ENCODE measurements at regions not wholly inside any gene's neighbourhood (a gene's known extent, or its start where the extent isn't known, plus 50 kb on each side); places are given as distances from the start of the nearest gene placed in this dataset.

- Histone ChIP-seq H3K9me3 (ENCODE audit: control insufficient read depth, insufficient read depth, low read length) (no peaks in the 10 kb centered on the region), H3K27ac (ENCODE audit: low read length) (no peak overlapping the region), H3K36me3 (ENCODE audit: control insufficient read depth, insufficient read depth, low read length) (no peaks in the 10 kb centered on the region), H3K4me3 (ENCODE audit: low read length) (no peak overlapping the region), H3K4me1 (ENCODE audit: control insufficient read depth, insufficient read depth, low read length) (no peaks in the 10 kb centered on the region), H3K27me3 (ENCODE audit: control insufficient read depth, insufficient read depth, low read length) (no peaks in the 10 kb centered on the region)
- Mint-ChIP-seq H3K9me3 (peaks cover 0 to 2% of the 10 kb centered on the region in 2 donors), H3K27ac (no peak overlapping the region), H3K4me1 (no peaks in the 10 kb centered on the region), H3K4me3 (no peak overlapping the region), H3K27me3 (ENCODE audit: low read depth in 2 of 2) (no peaks in the 10 kb centered on the region), H3K36me3 (no peaks in the 10 kb centered on the region)
- no peak for ATAC-seq
- WGBS (ENCODE audit: insufficient coverage) = 82% methylated on average over 1 of the region's 2 CpGs
- TF ChIP-seq CTCF (IDR thresholded peaks at IDR 0.05) = no peak
- intact Hi-C loops (cut with micrococcal nuclease) = no loop called here
- no peak for DNase-seq
Observed at GRCh38 chr20:6837730-6838129, 70.2 kb downstream of the BMP2 start.

- 63% methylated on average over 10 of the region's 11 CpGs for WGBS (ENCODE audit: insufficient coverage)
- no peak for ATAC-seq
- Histone ChIP-seq H3K27me3 (ENCODE audit: control insufficient read depth, insufficient read depth, low read length) (no peaks in the 10 kb centered on the region), H3K27ac (ENCODE audit: low read length) (no peak overlapping the region), H3K4me1 (ENCODE audit: control insufficient read depth, insufficient read depth, low read length) (no peaks in the 10 kb centered on the region), H3K4me3 (ENCODE audit: low read length) (no peak overlapping the region), H3K9me3 (ENCODE audit: control insufficient read depth, insufficient read depth, low read length) (no peaks in the 10 kb centered on the region), H3K36me3 (ENCODE audit: control insufficient read depth, insufficient read depth, low read length) (no peaks in the 10 kb centered on the region)
- no peaks in the 10 kb centered on the region for H3K36me3 Mint-ChIP-seq
- intact Hi-C loops (cut with micrococcal nuclease) = no loop called here
- TF ChIP-seq CTCF (IDR thresholded peaks at IDR 0.05) = no peak
- no peak for DNase-seq
- H3K27me3 Mint-ChIP-seq (ENCODE audit: low read depth in 2 of 2) = no peaks in the 10 kb centered on the region
- H3K4me3 Mint-ChIP-seq = no peak overlapping the region
- no peak overlapping the region for H3K27ac Mint-ChIP-seq
- peaks cover 0 to 2% of the 10 kb centered on the region in 2 donors for H3K9me3 Mint-ChIP-seq
- no peaks in the 10 kb centered on the region for H3K4me1 Mint-ChIP-seq
Observed at GRCh38 chr20:6838181-6838826, 70.8 kb downstream of the BMP2 start.

DNA sequence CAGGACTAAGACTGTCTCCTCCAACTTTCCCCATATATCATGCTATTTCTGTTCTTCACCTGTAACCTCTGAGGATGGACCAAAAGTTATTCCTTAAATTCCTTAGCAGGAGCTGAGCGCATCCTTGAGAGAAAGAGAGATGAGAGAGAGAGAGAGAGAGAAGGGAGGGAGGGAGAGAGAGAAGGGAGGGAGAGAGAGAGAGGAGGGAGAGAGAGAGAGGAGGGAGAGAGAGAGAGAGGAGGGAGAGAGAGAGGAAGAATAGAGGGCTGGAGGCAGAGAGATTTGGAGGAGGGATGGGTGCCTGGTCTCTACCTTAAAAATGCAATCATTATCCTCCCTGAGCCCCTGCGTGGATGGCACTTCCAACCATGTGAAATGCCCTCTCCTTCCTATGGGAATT, 73.6 kb downstream of the BMP2 start:
- no peak overlapping the region for H3K4me3 Mint-ChIP-seq
- H3K27ac Mint-ChIP-seq = no peak overlapping the region
- Histone ChIP-seq H3K36me3 (ENCODE audit: control insufficient read depth, insufficient read depth, low read length) (no peaks in the 10 kb centered on the region), H3K27ac (ENCODE audit: low read length) (no peak overlapping the region), H3K27me3 (ENCODE audit: control insufficient read depth, insufficient read depth, low read length) (no peaks in the 10 kb centered on the region), H3K4me3 (ENCODE audit: low read length) (no peak overlapping the region), H3K9me3 (ENCODE audit: control insufficient read depth, insufficient read depth, low read length) (no peaks in the 10 kb centered on the region), H3K4me1 (ENCODE audit: control insufficient read depth, insufficient read depth, low read length) (no peaks in the 10 kb centered on the region)
- ATAC-seq = no peak
- peaks cover 0 to 2% of the 10 kb centered on the region in 2 donors for H3K9me3 Mint-ChIP-seq
- intact Hi-C loops (cut with micrococcal nuclease) = no loop called here
- H3K4me1 Mint-ChIP-seq = no peaks in the 10 kb centered on the region
- H3K27me3 Mint-ChIP-seq (ENCODE audit: low read depth in 2 of 2) = no peaks in the 10 kb centered on the region
- H3K36me3 Mint-ChIP-seq = no peaks in the 10 kb centered on the region
- WGBS (ENCODE audit: insufficient coverage) = 90% methylated on average over 1 of the region's 2 CpGs
- DNase-seq = no peak
- no peak for TF ChIP-seq CTCF (IDR thresholded peaks at IDR 0.05)

DNA sequence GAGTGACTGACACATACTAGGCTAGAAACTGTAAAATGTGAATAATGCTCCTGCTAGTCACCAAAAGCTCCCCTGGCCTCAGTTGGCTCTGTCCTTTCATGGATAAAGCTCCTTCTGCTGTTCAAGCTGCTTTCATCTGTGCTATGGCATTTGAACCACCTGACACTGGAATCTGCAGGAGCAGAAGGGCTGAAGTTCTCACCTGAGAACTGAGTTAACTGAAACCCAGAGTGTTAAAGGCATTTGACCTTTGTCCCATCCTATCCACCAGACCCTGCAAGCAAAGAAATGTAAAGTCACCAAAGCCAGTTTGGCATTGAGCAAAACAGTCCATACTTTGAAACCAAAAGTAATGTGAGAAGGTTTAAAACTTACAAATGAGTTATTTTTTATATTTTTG, 77.7 kb downstream of the BMP2 start:
- Histone ChIP-seq H3K36me3 (ENCODE audit: control insufficient read depth, insufficient read depth, low read length) (no peaks in the 10 kb centered on the region), H3K4me3 (ENCODE audit: low read length) (no peak overlapping the region), H3K4me1 (ENCODE audit: control insufficient read depth, insufficient read depth, low read length) (no peaks in the 10 kb centered on the region), H3K27ac (ENCODE audit: low read length) (no peak overlapping the region), H3K9me3 (ENCODE audit: control insufficient read depth, insufficient read depth, low read length) (no peaks in the 10 kb centered on the region), H3K27me3 (ENCODE audit: control insufficient read depth, insufficient read depth, low read length) (no peaks in the 10 kb centered on the region)
- no peak for TF ChIP-seq CTCF (IDR thresholded peaks at IDR 0.05)
- no peaks in the 10 kb centered on the region for H3K4me1 Mint-ChIP-seq
- ATAC-seq (no peak), DNase-seq (no peak)
- no peaks in the 10 kb centered on the region for H3K36me3 Mint-ChIP-seq
- no peak overlapping the region for H3K27ac Mint-ChIP-seq
- no peaks in the 10 kb centered on the region for H3K27me3 Mint-ChIP-seq (ENCODE audit: low read depth in 2 of 2)
- intact Hi-C loops (cut with micrococcal nuclease) = no loop called here
- peaks cover 0 to 5% of the 10 kb centered on the region in 2 donors for H3K9me3 Mint-ChIP-seq
- H3K4me3 Mint-ChIP-seq = no peak overlapping the region

Data from natural killer cell (primary cell).